Panc1 (cell line): ENCODE measurements at regions not wholly inside any gene's neighbourhood (a gene's known extent, or its start where the extent isn't known, plus 50 kb on each side); places are given as distances from the start of the nearest gene placed in this dataset.

Experiments used
- CTCF ChIP-seq: fragments of 450-650 bp; IDR thresholded peaks from 2 replicates; pipeline ENCODE4 v1.5.1; 2017; ENCODE audit warnings: mild to moderate bottlenecking
- REST ChIP-seq, 2 experiments: IDR thresholded peaks; 2 replicates each; pipeline ENCODE4 v1.6.1; 2011 to 2012; ENCODE audit warnings: low read depth in 2 of 2, control low read depth in 1 of 2, low read length in 1 of 2, mild to moderate bottlenecking in 1 of 2, moderate library complexity in 1 of 2; ENCODE audit not compliant: insufficient read depth in 1 of 2

GRCh38 chr2:30351949-30352348 is 95.1 kb upstream of the LCLAT1 start:
- TF ChIP-seq CTCF, result no peak
- no peak for TF ChIP-seq REST (IDR thresholded peaks at IDR 0.05; ENCODE audit: insufficient read depth in 1 of 2, low read depth in 2 of 2, low read length in 1 of 2)
